NT2/D1 (cell line): ENCODE measurements at regions not wholly inside any gene's neighbourhood (a gene's known extent, or its start where the extent isn't known, plus 50 kb on each side); places are given as distances from the start of the nearest gene placed in this dataset.

Source experiments
- SUZ12 ChIP-seq: IDR thresholded peaks from 2 replicates; pipeline ENCODE4 v1.6.1; 2011; ENCODE audit not compliant: insufficient read length, insufficient read depth; ENCODE audit errors: extremely low read depth
- YY1 ChIP-seq: IDR thresholded peaks from 2 replicates; pipeline ENCODE4 v1.6.1; 2011; ENCODE audit not compliant: insufficient read length, insufficient read depth
- ZNF274 ChIP-seq: IDR thresholded peaks from 2 replicates; pipeline ENCODE4 v1.6.1; 2011; ENCODE audit warnings: mild to moderate bottlenecking, low read depth, low read length

GRCh38 chr9:103617046-103617445 is 477.1 kb upstream of the SMC2 start:
- TF ChIP-seq SUZ12 (no peak), ZNF274 (no peak), YY1 (no peak)
